ENCODE measurements at regions not wholly inside any gene's neighbourhood (a gene's known extent, or its start where the extent isn't known, plus 50 kb on each side); places are given as distances from the start of the nearest gene placed in this dataset.
A peak's percentile ranks its signal among the peaks of the same experiment; 100 is the strongest.

GRCh38 chr15:99504823-99505551 lies 60.8 kb upstream of the MEF2A start:
- TF ChIP-seq CTCF (IDR thresholded peaks at IDR 0.05; ENCODE audit: borderline replicate concordance, control extremely low read depth, extremely low read depth, insufficient read depth, missing control alignments) = peak; percentile 13
- in situ Hi-C loops (cut with MboI; ENCODE audit: low sequenced_read_pairs, unreplicated experiment) = no loop called here
- no peak for DNase-seq (ENCODE audit: low spot score)

- in situ Hi-C loops (cut with MboI; ENCODE audit: low sequenced_read_pairs, unreplicated experiment) = no loop called here
- no peak for DNase-seq (ENCODE audit: low spot score)
- TF ChIP-seq CTCF (IDR thresholded peaks at IDR 0.05; ENCODE audit: borderline replicate concordance, control extremely low read depth, extremely low read depth, insufficient read depth, missing control alignments) = no peak
Observed at GRCh38 chr15:99506399-99506798, 59.4 kb upstream of the MEF2A start.

GRCh38 chr15:99507016-99507503 lies 58.7 kb upstream of the MEF2A start:
- DNase-seq (ENCODE audit: low spot score) = no peak
- TF ChIP-seq CTCF (IDR thresholded peaks at IDR 0.05; ENCODE audit: borderline replicate concordance, control extremely low read depth, extremely low read depth, insufficient read depth, missing control alignments) = no peak
- in situ Hi-C loops (cut with MboI; ENCODE audit: low sequenced_read_pairs, unreplicated experiment) = no loop called here

- TF ChIP-seq CTCF (IDR thresholded peaks at IDR 0.05; ENCODE audit: borderline replicate concordance, control extremely low read depth, extremely low read depth, insufficient read depth, missing control alignments) = no peak
- DNase-seq (ENCODE audit: low spot score) = no peak
- in situ Hi-C loops (cut with MboI; ENCODE audit: low sequenced_read_pairs, unreplicated experiment) = no loop called here
Observed at GRCh38 chr15:99507504-99508310, 58.1 kb upstream of the MEF2A start.

GRCh38 chr15:99508311-99508645 lies 57.5 kb upstream of the MEF2A start:
- in situ Hi-C loops (cut with MboI; ENCODE audit: low sequenced_read_pairs, unreplicated experiment) = no loop called here
- no peak for TF ChIP-seq CTCF (IDR thresholded peaks at IDR 0.05; ENCODE audit: borderline replicate concordance, control extremely low read depth, extremely low read depth, insufficient read depth, missing control alignments)

GRCh38 chr15:99508852-99509251 lies 56.9 kb upstream of the MEF2A start:
- in situ Hi-C loops (cut with MboI; ENCODE audit: low sequenced_read_pairs, unreplicated experiment) = no loop called here
- DNase-seq (ENCODE audit: low spot score) = no peak
- TF ChIP-seq CTCF (IDR thresholded peaks at IDR 0.05; ENCODE audit: borderline replicate concordance, control extremely low read depth, extremely low read depth, insufficient read depth, missing control alignments) = no peak

More at GRCh38 chr15:99508311-99508645, 57.5 kb upstream of the MEF2A start:
- no peak for DNase-seq (ENCODE audit: low spot score)
